ENCODE measurements at regions not wholly inside any gene's neighbourhood (a gene's known extent, or its start where the extent isn't known, plus 50 kb on each side); places are given as distances from the start of the nearest gene placed in this dataset.
"Not testable (repeated sequence)": the region's sequence is repeated elsewhere in the genome, so short reads cannot be mapped to it uniquely, and the experiment has no call there.

DNA sequence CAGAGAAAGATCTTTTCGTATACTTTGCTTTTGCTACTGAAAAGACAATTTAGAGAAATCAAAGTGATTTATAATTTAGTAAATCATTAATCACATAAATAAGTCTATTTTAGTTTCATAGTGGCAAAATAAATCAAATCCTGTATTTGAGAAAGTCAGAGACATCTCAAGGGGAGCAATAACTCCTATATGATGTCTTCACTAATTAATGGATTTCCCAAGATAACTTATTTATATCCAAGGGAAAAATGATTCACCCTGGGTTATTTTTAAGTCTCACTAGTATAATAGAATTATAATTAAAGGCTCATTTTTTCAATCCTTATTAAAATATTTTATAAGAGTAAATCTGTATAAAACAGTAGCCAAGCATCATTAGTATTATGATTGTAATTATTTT is 177.8 kb upstream of the GIMD1 start:
- Histone ChIP-seq H3K4me1 (ENCODE audit: low read length) (no peaks in the 10 kb centered on the region), H3K27me3 (ENCODE audit: low read length) (no peaks in the 10 kb centered on the region), H3K9ac (ENCODE audit: low read length) (no peak overlapping the region), H4K20me1 (ENCODE audit: insufficient read depth, low read depth, low read length) (no peaks in the 10 kb centered on the region), H3K27ac (ENCODE audit: low read length) (no peak overlapping the region), H3K9me3 (ENCODE audit: low read length) (no peaks in the 10 kb centered on the region), H2AFZ (ENCODE audit: low read length) (no peak overlapping the region), H3K4me3 (ENCODE audit: low read length) (no peak overlapping the region), H3K36me3 (ENCODE audit: insufficient read depth, low read length) (no peaks in the 10 kb centered on the region), H3K79me2 (ENCODE audit: low read length) (no peaks in the 10 kb centered on the region), H3K9me2 (replicated peaks; ENCODE audit: insufficient read depth, low read length) (no peaks in the 10 kb centered on the region), H3K4me2 (ENCODE audit: low read depth, low read length, poor library complexity, severe bottlenecking) (no peak overlapping the region)
- no peak for DNase-seq

DNA sequence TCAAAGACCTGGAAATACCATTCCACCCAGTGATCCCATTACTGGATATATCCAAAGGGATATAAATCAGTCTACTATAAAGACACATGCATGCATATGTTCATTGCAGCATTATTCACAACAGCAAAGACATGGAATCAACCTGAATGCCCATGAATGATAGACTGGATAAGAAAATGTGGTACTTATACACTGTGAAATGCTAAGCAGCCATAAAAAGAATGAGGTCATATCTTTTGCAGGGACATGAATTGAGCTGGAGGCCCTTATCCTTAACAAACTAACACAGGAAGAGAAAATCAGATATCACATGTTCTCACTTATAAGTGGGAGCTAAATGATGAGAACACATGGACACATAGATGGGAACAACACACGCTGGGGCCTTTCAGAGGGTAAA is 174.0 kb upstream of the GIMD1 start:
- H3K79me2 ChIP-seq (ENCODE audit: low read length); H3K4me3 ChIP-seq (ENCODE audit: low read length); H3K9me3 ChIP-seq (ENCODE audit: low read length); H3K9me2 ChIP-seq (replicated peaks; ENCODE audit: insufficient read depth, low read length); DNase-seq; H4K20me1 ChIP-seq (ENCODE audit: insufficient read depth, low read depth, low read length); H3K4me2 ChIP-seq (ENCODE audit: low read depth, low read length, poor library complexity, severe bottlenecking); H3K9ac ChIP-seq (ENCODE audit: low read length); H2AFZ ChIP-seq (ENCODE audit: low read length); H3K4me1 ChIP-seq (ENCODE audit: low read length); H3K36me3 ChIP-seq (ENCODE audit: insufficient read depth, low read length); H3K27ac ChIP-seq (ENCODE audit: low read length); H3K27me3 ChIP-seq (ENCODE audit: low read length): not testable (repeated sequence)

DNA sequence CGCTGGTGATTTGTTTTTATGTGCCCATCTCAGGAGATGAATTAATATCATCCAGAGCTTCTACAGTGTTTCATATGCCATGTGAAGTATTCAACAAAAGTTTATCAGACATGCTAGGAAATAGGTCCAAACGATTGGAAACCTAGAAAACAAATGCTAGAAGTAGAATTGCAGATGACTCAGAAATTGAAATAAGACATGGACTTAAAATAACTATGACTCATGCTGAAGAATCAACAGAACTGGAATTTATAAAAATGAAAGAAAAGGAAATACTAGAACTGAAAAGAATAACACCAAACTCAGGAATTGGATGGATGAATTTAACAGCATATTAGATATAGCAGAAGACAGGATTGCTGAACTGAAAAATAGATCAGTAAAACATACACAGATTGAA is 172.7 kb upstream of the GIMD1 start:
- H3K4me2 ChIP-seq (ENCODE audit: low read depth, low read length, poor library complexity, severe bottlenecking) = no peak overlapping the region
- H3K79me2 ChIP-seq (ENCODE audit: low read length) = no peaks in the 10 kb centered on the region
- H3K9ac ChIP-seq (ENCODE audit: low read length) = no peak overlapping the region
- H3K9me2 ChIP-seq (replicated peaks; ENCODE audit: insufficient read depth, low read length) = no peaks in the 10 kb centered on the region
- no peaks in the 10 kb centered on the region for H3K4me1 ChIP-seq (ENCODE audit: low read length)
- no peaks in the 10 kb centered on the region for H3K27me3 ChIP-seq (ENCODE audit: low read length)
- no peak for DNase-seq
- H2AFZ ChIP-seq (ENCODE audit: low read length) = no peak overlapping the region
- H3K27ac ChIP-seq (ENCODE audit: low read length) = no peak overlapping the region
- H4K20me1 ChIP-seq (ENCODE audit: insufficient read depth, low read depth, low read length) = no peaks in the 10 kb centered on the region
- no peak overlapping the region for H3K4me3 ChIP-seq (ENCODE audit: low read length)
- H3K36me3 ChIP-seq (ENCODE audit: insufficient read depth, low read length) = no peaks in the 10 kb centered on the region
- no peaks in the 10 kb centered on the region for H3K9me3 ChIP-seq (ENCODE audit: low read length)

DNA sequence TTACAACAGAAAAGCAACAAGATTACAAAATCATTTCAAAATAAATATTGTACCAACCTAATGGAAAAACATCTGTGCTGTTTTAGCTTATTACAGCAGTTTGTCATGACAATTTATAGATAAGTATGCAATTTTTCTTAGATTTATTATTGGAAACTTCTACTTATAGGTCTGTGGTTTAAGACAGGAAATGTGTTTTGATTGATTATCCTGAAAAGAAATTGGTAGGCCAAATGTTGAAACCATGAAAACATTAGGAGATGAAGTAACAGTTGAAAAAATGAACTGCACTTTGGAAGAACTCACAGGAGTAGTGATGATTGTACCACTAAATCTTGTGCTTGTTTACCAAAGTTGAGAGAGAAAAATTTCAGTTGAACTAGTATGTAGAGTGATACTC is 162.2 kb upstream of the GIMD1 start:
- no peak for DNase-seq
- Histone ChIP-seq H3K27me3 (ENCODE audit: low read length) (no peaks in the 10 kb centered on the region), H3K36me3 (ENCODE audit: insufficient read depth, low read length) (no peaks in the 10 kb centered on the region), H3K9me3 (ENCODE audit: low read length) (no peaks in the 10 kb centered on the region), H2AFZ (ENCODE audit: low read length) (no peak overlapping the region), H3K4me2 (ENCODE audit: low read depth, low read length, poor library complexity, severe bottlenecking) (no peak overlapping the region), H3K27ac (ENCODE audit: low read length) (no peak overlapping the region), H3K4me3 (ENCODE audit: low read length) (no peak overlapping the region), H4K20me1 (ENCODE audit: insufficient read depth, low read depth, low read length) (no peaks in the 10 kb centered on the region), H3K4me1 (ENCODE audit: low read length) (no peaks in the 10 kb centered on the region), H3K9me2 (replicated peaks; ENCODE audit: insufficient read depth, low read length) (no peaks in the 10 kb centered on the region), H3K79me2 (ENCODE audit: low read length) (no peaks in the 10 kb centered on the region), H3K9ac (ENCODE audit: low read length) (no peak overlapping the region)

DNA sequence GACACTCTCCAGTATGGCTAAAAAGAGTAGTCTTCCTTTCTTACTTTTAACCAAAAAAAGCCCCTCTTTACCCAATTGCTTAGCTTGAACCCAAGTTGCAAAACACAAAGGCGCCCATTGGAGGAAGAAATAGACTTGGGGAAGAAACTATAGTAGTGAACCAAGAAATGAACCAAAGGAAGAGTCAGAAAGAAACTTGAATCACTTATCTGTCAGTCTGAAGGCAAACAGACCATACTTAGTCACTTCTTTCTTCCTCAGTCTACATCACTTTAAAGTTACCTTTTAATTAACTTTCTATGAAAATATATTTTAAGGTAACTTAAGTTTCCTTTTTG is 161.4 kb upstream of the GIMD1 start:
- Histone ChIP-seq H4K20me1 (ENCODE audit: insufficient read depth, low read depth, low read length) (no peaks in the 10 kb centered on the region), H3K27me3 (ENCODE audit: low read length) (no peaks in the 10 kb centered on the region), H3K4me3 (ENCODE audit: low read length) (no peak overlapping the region), H3K79me2 (ENCODE audit: low read length) (no peaks in the 10 kb centered on the region), H2AFZ (ENCODE audit: low read length) (no peak overlapping the region), H3K4me1 (ENCODE audit: low read length) (no peaks in the 10 kb centered on the region), H3K4me2 (ENCODE audit: low read depth, low read length, poor library complexity, severe bottlenecking) (no peak overlapping the region), H3K9ac (ENCODE audit: low read length) (no peak overlapping the region), H3K9me3 (ENCODE audit: low read length) (no peaks in the 10 kb centered on the region), H3K9me2 (replicated peaks; ENCODE audit: insufficient read depth, low read length) (no peaks in the 10 kb centered on the region), H3K36me3 (ENCODE audit: insufficient read depth, low read length) (no peaks in the 10 kb centered on the region), H3K27ac (ENCODE audit: low read length) (no peak overlapping the region)
- no peak for DNase-seq

DNA sequence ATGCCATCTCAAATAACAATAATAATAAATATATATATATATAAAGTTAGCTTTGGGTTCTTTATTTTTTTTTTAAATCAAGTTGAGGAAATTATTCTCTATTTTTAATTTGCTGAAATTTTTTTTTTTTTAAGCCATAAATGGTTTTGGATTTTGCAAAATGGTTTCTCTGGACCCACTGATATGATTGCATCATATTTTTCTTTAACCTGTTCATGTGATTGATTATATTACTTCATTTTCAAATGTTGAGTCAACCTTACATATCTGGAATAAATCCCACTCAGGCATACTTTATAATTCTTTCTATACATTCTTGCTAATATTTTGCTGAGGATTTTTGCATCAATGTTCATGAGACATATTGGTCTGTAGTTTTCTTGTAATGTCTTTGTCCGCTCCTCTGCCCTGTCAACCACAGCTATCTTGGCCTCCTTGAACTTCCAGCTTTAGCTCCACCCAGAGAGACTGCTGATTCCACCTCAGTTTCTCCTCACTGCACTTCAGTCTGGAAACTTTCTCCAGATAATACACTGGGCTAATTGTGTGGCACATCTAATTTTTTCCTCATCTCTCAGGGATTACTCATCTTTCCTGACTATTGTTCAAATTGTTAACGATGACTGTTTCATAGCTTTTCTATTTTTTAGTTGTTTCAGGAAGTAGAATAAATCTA is 160.9 kb upstream of the GIMD1 start:
- no peak overlapping the region for H3K4me3 ChIP-seq (ENCODE audit: low read length)
- no peaks in the 10 kb centered on the region for H3K36me3 ChIP-seq (ENCODE audit: insufficient read depth, low read length)
- no peaks in the 10 kb centered on the region for H3K27me3 ChIP-seq (ENCODE audit: low read length)
- no peaks in the 10 kb centered on the region for H4K20me1 ChIP-seq (ENCODE audit: insufficient read depth, low read depth, low read length)
- H3K4me2 ChIP-seq (ENCODE audit: low read depth, low read length, poor library complexity, severe bottlenecking) = no peak overlapping the region
- DNase-seq = no peak
- H3K9ac ChIP-seq (ENCODE audit: low read length) = no peak overlapping the region
- no peaks in the 10 kb centered on the region for H3K9me2 ChIP-seq (replicated peaks; ENCODE audit: insufficient read depth, low read length)
- no peak overlapping the region for H2AFZ ChIP-seq (ENCODE audit: low read length)
- no peaks in the 10 kb centered on the region for H3K79me2 ChIP-seq (ENCODE audit: low read length)
- no peak overlapping the region for H3K27ac ChIP-seq (ENCODE audit: low read length)
- no peaks in the 10 kb centered on the region for H3K4me1 ChIP-seq (ENCODE audit: low read length)
- no peaks in the 10 kb centered on the region for H3K9me3 ChIP-seq (ENCODE audit: low read length)

DNA sequence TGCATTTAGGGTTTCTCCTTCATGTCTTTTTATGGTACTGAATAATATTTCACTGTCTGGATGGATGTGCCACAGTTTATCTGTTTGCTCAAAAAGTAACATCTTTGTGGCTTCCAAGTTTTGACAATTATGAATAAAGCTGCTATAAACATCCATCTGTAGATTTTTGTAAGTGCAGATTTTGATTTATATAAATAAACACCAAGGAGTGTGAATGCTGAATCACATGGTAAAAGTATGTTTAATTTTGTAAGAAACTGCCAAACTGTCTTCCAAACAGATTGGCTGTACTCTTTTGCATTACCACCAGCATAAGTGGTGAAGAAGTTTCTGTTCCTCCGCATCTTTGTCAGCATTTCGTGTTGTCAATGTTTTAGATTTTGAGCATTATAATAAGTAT is 158.7 kb upstream of the GIMD1 start:
- H3K4me1 ChIP-seq (ENCODE audit: low read length) = no peaks in the 10 kb centered on the region
- H2AFZ ChIP-seq (ENCODE audit: low read length) = no peak overlapping the region
- H4K20me1 ChIP-seq (ENCODE audit: insufficient read depth, low read depth, low read length) = no peaks in the 10 kb centered on the region
- no peaks in the 10 kb centered on the region for H3K9me3 ChIP-seq (ENCODE audit: low read length)
- no peaks in the 10 kb centered on the region for H3K36me3 ChIP-seq (ENCODE audit: insufficient read depth, low read length)
- H3K27me3 ChIP-seq (ENCODE audit: low read length) = no peaks in the 10 kb centered on the region
- no peak overlapping the region for H3K4me3 ChIP-seq (ENCODE audit: low read length)
- DNase-seq = no peak
- H3K9me2 ChIP-seq (replicated peaks; ENCODE audit: insufficient read depth, low read length) = no peaks in the 10 kb centered on the region
- no peak overlapping the region for H3K9ac ChIP-seq (ENCODE audit: low read length)
- no peaks in the 10 kb centered on the region for H3K79me2 ChIP-seq (ENCODE audit: low read length)
- H3K27ac ChIP-seq (ENCODE audit: low read length) = no peak overlapping the region
- no peak overlapping the region for H3K4me2 ChIP-seq (ENCODE audit: low read depth, low read length, poor library complexity, severe bottlenecking)

DNA sequence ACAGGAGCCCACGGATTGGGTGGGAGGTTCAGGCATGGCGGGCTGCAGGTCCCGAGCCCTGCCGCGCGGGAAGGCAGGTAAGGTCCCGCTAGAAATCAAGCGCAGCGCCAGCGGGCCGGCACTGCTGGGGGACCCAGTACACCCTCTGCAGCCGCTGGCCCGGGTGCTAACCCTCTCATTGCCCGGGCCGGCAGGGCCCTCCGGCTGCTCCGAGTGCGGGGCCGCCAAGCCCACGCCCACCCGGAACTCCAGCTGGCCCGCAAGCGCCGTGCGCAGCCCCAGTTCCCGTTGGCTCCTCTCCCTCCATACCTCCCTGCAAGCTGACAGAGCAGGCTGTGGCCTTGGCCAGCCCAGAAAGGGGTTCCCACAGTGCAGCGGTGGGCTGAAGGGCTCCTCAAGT is 156.8 kb upstream of the GIMD1 start:
- not testable (repeated sequence) for H3K27ac ChIP-seq (ENCODE audit: low read length); H3K9ac ChIP-seq (ENCODE audit: low read length); H4K20me1 ChIP-seq (ENCODE audit: insufficient read depth, low read depth, low read length); H3K36me3 ChIP-seq (ENCODE audit: insufficient read depth, low read length); H2AFZ ChIP-seq (ENCODE audit: low read length); H3K79me2 ChIP-seq (ENCODE audit: low read length); H3K4me2 ChIP-seq (ENCODE audit: low read depth, low read length, poor library complexity, severe bottlenecking); DNase-seq; H3K9me2 ChIP-seq (replicated peaks; ENCODE audit: insufficient read depth, low read length); H3K4me1 ChIP-seq (ENCODE audit: low read length); H3K4me3 ChIP-seq (ENCODE audit: low read length); H3K27me3 ChIP-seq (ENCODE audit: low read length); H3K9me3 ChIP-seq (ENCODE audit: low read length)

DNA sequence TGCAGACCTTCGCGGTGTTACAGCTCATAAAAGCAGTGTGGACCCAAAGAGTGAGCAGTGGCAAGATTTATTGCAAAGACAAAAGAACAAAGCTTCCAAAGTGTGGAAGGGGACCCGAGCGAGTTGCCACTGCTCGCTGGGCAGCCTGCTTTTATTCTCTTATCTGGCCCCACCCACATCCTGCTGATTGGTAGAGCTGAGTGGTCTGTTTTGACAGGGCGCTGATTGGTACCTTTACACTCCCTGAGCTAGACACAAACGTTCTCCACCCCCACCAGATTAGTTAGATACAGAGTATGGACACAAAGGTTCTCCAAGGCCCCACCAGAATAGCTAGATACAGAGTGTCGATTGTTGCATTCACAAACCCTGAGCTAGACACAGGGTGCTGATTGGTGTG is 156.2 kb upstream of the GIMD1 start:
- H3K9me3 ChIP-seq (ENCODE audit: low read length); H3K27ac ChIP-seq (ENCODE audit: low read length); H3K4me2 ChIP-seq (ENCODE audit: low read depth, low read length, poor library complexity, severe bottlenecking); H3K9ac ChIP-seq (ENCODE audit: low read length); H3K9me2 ChIP-seq (replicated peaks; ENCODE audit: insufficient read depth, low read length); H3K36me3 ChIP-seq (ENCODE audit: insufficient read depth, low read length); H4K20me1 ChIP-seq (ENCODE audit: insufficient read depth, low read depth, low read length); DNase-seq; H3K27me3 ChIP-seq (ENCODE audit: low read length); H3K4me1 ChIP-seq (ENCODE audit: low read length); H3K79me2 ChIP-seq (ENCODE audit: low read length); H3K4me3 ChIP-seq (ENCODE audit: low read length); H2AFZ ChIP-seq (ENCODE audit: low read length): not testable (repeated sequence)

All from Karpas-422 (cell line).